Activated T-helper 17 cell treated with anti-CD3 and anti-CD28 coated beads, Interleukin-2, amount 50 U/mL, for 72 hours (primary cell): ENCODE measurements at regions not wholly inside any gene's neighbourhood (a gene's known extent, or its start where the extent isn't known, plus 50 kb on each side); places are given as distances from the start of the nearest gene placed in this dataset.
"Not testable (repeated sequence)": the region's sequence is repeated elsewhere in the genome, so short reads cannot be mapped to it uniquely, and the experiment has no call there.

Experiments used
- ATAC-seq: fragments of 150-1000 bp; cut with Tn5 transposase; replicated peaks from 2 replicates; pipeline ENCODE4 v1.10.0; 2021; ENCODE audit warnings: mild to moderate bottlenecking, moderate library complexity
- H3K27ac Mint-ChIP-seq: one replicate; pipeline ENCODE4 v1.8.0; 2022; ENCODE audit warnings: mixed read lengths
- H3K27me3 Mint-ChIP-seq: one replicate; pipeline ENCODE4 v1.8.0; 2022; ENCODE audit warnings: mixed read lengths
- H3K36me3 Mint-ChIP-seq: one replicate; pipeline ENCODE4 v1.8.0; 2022; ENCODE audit warnings: low read depth, mild to moderate bottlenecking, mixed read lengths
- H3K4me1 Mint-ChIP-seq: one replicate; pipeline ENCODE4 v1.8.0; 2022; ENCODE audit warnings: mixed read lengths
- H3K4me3 Mint-ChIP-seq: one replicate; pipeline ENCODE4 v1.8.0; 2022; ENCODE audit warnings: mild to moderate bottlenecking, mixed read lengths
- H3K9me3 Mint-ChIP-seq: one replicate; pipeline ENCODE4 v1.8.0; 2022; ENCODE audit warnings: mixed read lengths

- not testable (repeated sequence) for H3K27me3 Mint-ChIP-seq, H3K36me3 Mint-ChIP-seq, H3K4me3 Mint-ChIP-seq, H3K27ac Mint-ChIP-seq, H3K4me1 Mint-ChIP-seq, ATAC-seq, H3K9me3 Mint-ChIP-seq
These were observed 566.6 kb downstream of the TMEM38B start for GRCh38 chr9:106260908-106261307.

GRCh38 chr9:106277966-106278365 is 583.6 kb downstream of the TMEM38B start:
- H3K9me3 Mint-ChIP-seq = peaks cover 25% of the 10 kb centered on the region
- H3K36me3 Mint-ChIP-seq = no peaks in the 10 kb centered on the region
- H3K27ac Mint-ChIP-seq = no peak overlapping the region
- H3K4me3 Mint-ChIP-seq = no peak overlapping the region
- ATAC-seq = no peak
- H3K27me3 Mint-ChIP-seq = no peaks in the 10 kb centered on the region
- no peaks in the 10 kb centered on the region for H3K4me1 Mint-ChIP-seq

- Mint-ChIP-seq H3K27ac (no peak overlapping the region), H3K9me3 (peaks cover 23% of the 10 kb centered on the region), H3K4me3 (no peak overlapping the region), H3K4me1 (no peaks in the 10 kb centered on the region), H3K36me3 (no peaks in the 10 kb centered on the region), H3K27me3 (no peaks in the 10 kb centered on the region)
- no peak for ATAC-seq
These were observed 579.2 kb upstream of the ZNF462 start for GRCh38 chr9:106283769-106284168.

GRCh38 chr9:106284296-106284695 is 578.7 kb upstream of the ZNF462 start:
- H3K4me3 Mint-ChIP-seq = no peak overlapping the region
- no peaks in the 10 kb centered on the region for H3K27me3 Mint-ChIP-seq
- no peaks in the 10 kb centered on the region for H3K36me3 Mint-ChIP-seq
- ATAC-seq = no peak
- H3K4me1 Mint-ChIP-seq = no peaks in the 10 kb centered on the region
- H3K9me3 Mint-ChIP-seq = peaks cover 26% of the 10 kb centered on the region
- no peak overlapping the region for H3K27ac Mint-ChIP-seq

- no peak for ATAC-seq
- H3K9me3 Mint-ChIP-seq = peaks cover 23% of the 10 kb centered on the region
- H3K4me1 Mint-ChIP-seq = no peaks in the 10 kb centered on the region
- no peak overlapping the region for H3K4me3 Mint-ChIP-seq
- H3K27me3 Mint-ChIP-seq = no peaks in the 10 kb centered on the region
- no peaks in the 10 kb centered on the region for H3K36me3 Mint-ChIP-seq
- no peak overlapping the region for H3K27ac Mint-ChIP-seq
These were observed 576.7 kb upstream of the ZNF462 start for GRCh38 chr9:106286249-106286648.

GRCh38 chr9:106287091-106287631 is 575.8 kb upstream of the ZNF462 start:
- Mint-ChIP-seq H3K4me1 (no peaks in the 10 kb centered on the region), H3K4me3 (no peak overlapping the region), H3K27ac (no peak overlapping the region), H3K36me3 (no peaks in the 10 kb centered on the region), H3K27me3 (no peaks in the 10 kb centered on the region), H3K9me3 (peaks cover 21% of the 10 kb centered on the region)
- no peak for ATAC-seq

- no peak overlapping the region for H3K4me3 Mint-ChIP-seq
- no peaks in the 10 kb centered on the region for H3K27me3 Mint-ChIP-seq
- no peaks in the 10 kb centered on the region for H3K36me3 Mint-ChIP-seq
- peaks cover 19% of the 10 kb centered on the region for H3K9me3 Mint-ChIP-seq
- H3K4me1 Mint-ChIP-seq = no peaks in the 10 kb centered on the region
- no peak overlapping the region for H3K27ac Mint-ChIP-seq
- no peak for ATAC-seq
These were observed 575.2 kb upstream of the ZNF462 start for GRCh38 chr9:106287731-106288130.

- no peak overlapping the region for H3K27ac Mint-ChIP-seq
- H3K4me3 Mint-ChIP-seq = no peak overlapping the region
- ATAC-seq = no peak
- H3K36me3 Mint-ChIP-seq = no peaks in the 10 kb centered on the region
- no peaks in the 10 kb centered on the region for H3K4me1 Mint-ChIP-seq
- H3K9me3 Mint-ChIP-seq = peaks cover 21% of the 10 kb centered on the region
- H3K27me3 Mint-ChIP-seq = no peaks in the 10 kb centered on the region
These were observed 574.3 kb upstream of the ZNF462 start for GRCh38 chr9:106288689-106289088.

- H3K4me3 Mint-ChIP-seq = no peak overlapping the region
- no peaks in the 10 kb centered on the region for H3K4me1 Mint-ChIP-seq
These were observed 571.2 kb upstream of the ZNF462 start for GRCh38 chr9:106291786-106292185.

GRCh38 chr9:106296426-106296825 is 566.5 kb upstream of the ZNF462 start:
- Mint-ChIP-seq H3K4me1 (no peaks in the 10 kb centered on the region), H3K27ac (no peak overlapping the region), H3K27me3 (no peaks in the 10 kb centered on the region), H3K36me3 (no peaks in the 10 kb centered on the region), H3K9me3 (peaks cover 19% of the 10 kb centered on the region), H3K4me3 (no peak overlapping the region)
- no peak for ATAC-seq

More at GRCh38 chr9:106291786-106292185, 571.2 kb upstream of the ZNF462 start:
- H3K36me3 Mint-ChIP-seq = no peaks in the 10 kb centered on the region
- no peak for ATAC-seq
- no peak overlapping the region for H3K27ac Mint-ChIP-seq
- peaks cover 21% of the 10 kb centered on the region for H3K9me3 Mint-ChIP-seq
- no peaks in the 10 kb centered on the region for H3K27me3 Mint-ChIP-seq

- Mint-ChIP-seq H3K9me3 (peaks cover 21% of the 10 kb centered on the region), H3K27ac (no peak overlapping the region), H3K36me3 (no peaks in the 10 kb centered on the region), H3K4me3 (no peak overlapping the region), H3K27me3 (no peaks in the 10 kb centered on the region), H3K4me1 (no peaks in the 10 kb centered on the region)
- ATAC-seq = no peak
These were observed 564.0 kb upstream of the ZNF462 start for GRCh38 chr9:106298997-106299396.

GRCh38 chr9:106304401-106304920 is 558.5 kb upstream of the ZNF462 start:
- Mint-ChIP-seq H3K4me1 (no peaks in the 10 kb centered on the region), H3K27me3 (no peaks in the 10 kb centered on the region), H3K27ac (no peak overlapping the region), H3K9me3 (peaks cover 24% of the 10 kb centered on the region), H3K4me3 (no peak overlapping the region), H3K36me3 (no peaks in the 10 kb centered on the region)
- no peak for ATAC-seq

- peaks cover 24% of the 10 kb centered on the region for H3K9me3 Mint-ChIP-seq
- no peaks in the 10 kb centered on the region for H3K27me3 Mint-ChIP-seq
- no peak overlapping the region for H3K4me3 Mint-ChIP-seq
- no peaks in the 10 kb centered on the region for H3K36me3 Mint-ChIP-seq
- ATAC-seq = no peak
- no peak overlapping the region for H3K27ac Mint-ChIP-seq
- no peaks in the 10 kb centered on the region for H3K4me1 Mint-ChIP-seq
These were observed 557.4 kb upstream of the ZNF462 start for GRCh38 chr9:106305428-106306133.

GRCh38 chr9:106307670-106308069 is 555.3 kb upstream of the ZNF462 start:
- Mint-ChIP-seq H3K27me3 (no peaks in the 10 kb centered on the region), H3K36me3 (no peaks in the 10 kb centered on the region), H3K4me1 (no peaks in the 10 kb centered on the region), H3K27ac (no peak overlapping the region), H3K4me3 (no peak overlapping the region), H3K9me3 (peaks cover 19% of the 10 kb centered on the region)
- ATAC-seq = no peak

- Mint-ChIP-seq H3K27ac (no peak overlapping the region), H3K27me3 (no peaks in the 10 kb centered on the region), H3K4me1 (no peaks in the 10 kb centered on the region), H3K4me3 (no peak overlapping the region), H3K9me3 (peaks cover 20% of the 10 kb centered on the region), H3K36me3 (no peaks in the 10 kb centered on the region)
- no peak for ATAC-seq
These were observed 553.0 kb upstream of the ZNF462 start for GRCh38 chr9:106309925-106310324.
